ENCODE measurements at regions not wholly inside any gene's neighbourhood (a gene's known extent, or its start where the extent isn't known, plus 50 kb on each side); places are given as distances from the start of the nearest gene placed in this dataset.

GRCh38 chr6:138588805-138589434 is 89.6 kb upstream of the NHSL1 start:
- no peak overlapping the region for H3K4me3 ChIP-seq (ENCODE audit: low read depth, low read length)
- peak; percentile 97 for TF ChIP-seq CTCF (conservative IDR thresholded peaks at IDR 0.05; ENCODE audit: low read depth, low read length)
- peak; percentile 91 for DNase-seq (ENCODE audit: low read depth)

GRCh38 chr6:138590796-138591709 is 91.8 kb upstream of the NHSL1 start:
- peak; percentile 85 for DNase-seq (ENCODE audit: low read depth)
- peak; percentile 88 for TF ChIP-seq CTCF (conservative IDR thresholded peaks at IDR 0.05; ENCODE audit: low read depth, low read length)
- H3K4me3 ChIP-seq (ENCODE audit: low read depth, low read length), result no peak overlapping the region

GRCh38 chr6:138592749-138593123 is 93.4 kb upstream of the NHSL1 start:
- no peak for TF ChIP-seq CTCF (conservative IDR thresholded peaks at IDR 0.05; ENCODE audit: low read depth, low read length)
- H3K4me3 ChIP-seq (ENCODE audit: low read depth, low read length), result no peak overlapping the region
- no peak for DNase-seq (ENCODE audit: low read depth)

- peak overlapping the region; percentile 25 for H3K4me3 ChIP-seq (ENCODE audit: low read depth, low read length)
- peak; percentile 97 for DNase-seq (ENCODE audit: low read depth)
- no peak for TF ChIP-seq CTCF (conservative IDR thresholded peaks at IDR 0.05; ENCODE audit: low read depth, low read length)
These were observed 94.0 kb upstream of the NHSL1 start for GRCh38 chr6:138593124-138593877.

- no peak for TF ChIP-seq CTCF (conservative IDR thresholded peaks at IDR 0.05; ENCODE audit: low read depth, low read length)
- H3K4me3 ChIP-seq (ENCODE audit: low read depth, low read length), result no peak overlapping the region
- no peak for DNase-seq (ENCODE audit: low read depth)
These were observed 94.8 kb upstream of the NHSL1 start for GRCh38 chr6:138593909-138594757.

- no peak for TF ChIP-seq CTCF (conservative IDR thresholded peaks at IDR 0.05; ENCODE audit: low read depth, low read length)
- no peak overlapping the region for H3K4me3 ChIP-seq (ENCODE audit: low read depth, low read length)
- DNase-seq (ENCODE audit: low read depth), result no peak
These were observed 95.5 kb upstream of the NHSL1 start for GRCh38 chr6:138594758-138595140.

Measured in choroid plexus epithelial cell (primary cell).